ENCODE measurements at regions not wholly inside any gene's neighbourhood (a gene's known extent, or its start where the extent isn't known, plus 50 kb on each side); places are given as distances from the start of the nearest gene placed in this dataset.

DNA sequence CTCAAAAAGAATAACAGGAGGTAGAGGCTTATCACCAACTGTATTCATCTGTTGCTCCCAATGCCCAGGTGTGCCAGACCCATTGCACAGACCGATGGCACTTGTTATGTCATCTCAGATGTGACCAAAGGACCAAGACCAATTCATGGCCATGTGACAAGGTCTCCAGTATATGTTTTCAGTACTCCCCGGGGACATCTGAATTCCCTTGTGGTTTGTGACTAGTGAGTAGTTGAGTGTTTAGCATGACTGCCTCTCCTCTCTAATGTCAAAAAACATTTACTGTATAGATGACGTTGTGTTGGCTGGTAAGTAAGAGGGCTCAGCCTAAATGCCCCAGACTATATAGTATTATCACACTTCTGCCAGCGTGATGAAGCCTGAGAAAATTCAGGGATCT lies 202.1 kb upstream of the SMIM30 start:
- H3K14ac ChIP-seq (ENCODE audit: low read length): no peak overlapping the region

DNA sequence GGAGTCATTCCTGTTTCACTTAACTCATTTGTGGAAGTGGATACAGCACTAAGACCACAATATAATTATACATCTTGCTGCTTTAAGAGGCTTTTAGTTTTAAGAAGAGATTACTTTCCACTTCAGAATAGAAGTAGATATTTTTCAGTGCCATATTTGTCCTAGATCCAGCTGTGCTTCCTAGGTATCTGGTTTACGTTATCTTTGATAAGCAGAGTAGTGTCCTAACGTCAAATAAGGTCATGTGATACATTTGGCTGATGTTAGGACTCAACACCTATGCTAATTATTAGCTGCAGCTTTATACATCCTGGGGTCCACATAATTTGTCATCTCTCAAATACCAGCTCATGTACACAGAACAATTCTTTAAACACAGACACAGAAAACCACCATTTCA lies 196.2 kb upstream of the SMIM30 start:
- no peaks in the 10 kb centered on the region for H3K4me1 ChIP-seq (ENCODE audit: control insufficient read depth in 1 of 2, insufficient read depth in 2 of 2, low read length in 2 of 2)
- H2AFZ ChIP-seq (ENCODE audit: insufficient read depth, low read length, poor library complexity): no peak overlapping the region
- H2AK5ac ChIP-seq (ENCODE audit: low read length): no peak overlapping the region
- H2BK5ac ChIP-seq (ENCODE audit: low read depth, low read length, poor library complexity): no peak overlapping the region
- H4K12ac ChIP-seq (ENCODE audit: low read depth, low read length): no peak overlapping the region
- H3K79me1 ChIP-seq (ENCODE audit: low read length): no peaks in the 10 kb centered on the region
- no peak overlapping the region for H4K8ac ChIP-seq (ENCODE audit: low read depth, low read length)
- no peak overlapping the region for H3K4ac ChIP-seq (ENCODE audit: low read depth, low read length)
- no peak overlapping the region for H2BK12ac ChIP-seq (ENCODE audit: low read length)
- no peak overlapping the region for H3K18ac ChIP-seq (ENCODE audit: low read length)
- DNase-seq: no peak
- H3K4me3 ChIP-seq (ENCODE audit: low read depth, low read length): no peak overlapping the region
- H4K91ac ChIP-seq (ENCODE audit: low read depth, low read length): no peak overlapping the region
- no peak overlapping the region for H3K23ac ChIP-seq (ENCODE audit: low read length)
- H3K79me2 ChIP-seq (ENCODE audit: control insufficient read depth, insufficient read depth, low read length, poor library complexity): no peaks in the 10 kb centered on the region
- H3K4me2 ChIP-seq (ENCODE audit: low read length): no peak overlapping the region
- no peak overlapping the region for H3K14ac ChIP-seq (ENCODE audit: low read length)
- WGBS (ENCODE audit: extremely low coverage, insufficient coverage, insufficient read length): no CpG with 5 or more reads among the region's 2 CpGs
- H3K27ac ChIP-seq (ENCODE audit: low read depth, low read length): no peak overlapping the region
- no peak overlapping the region for H3K9ac ChIP-seq (ENCODE audit: low read length)
- no peaks in the 10 kb centered on the region for H3K27me3 ChIP-seq (ENCODE audit: insufficient read depth, low read length)
- H2BK120ac ChIP-seq (ENCODE audit: insufficient read depth, low read length, poor library complexity): no peak overlapping the region
- no peaks in the 10 kb centered on the region for H3K36me3 ChIP-seq (ENCODE audit: control insufficient read depth in 1 of 2, insufficient read depth in 2 of 2, low read length in 2 of 2)
- H3K9me3 ChIP-seq (ENCODE audit: insufficient read depth, low read depth, low read length): no peaks in the 10 kb centered on the region

More for the DNA sequence above, 202.1 kb upstream of the SMIM30 start:
- Histone ChIP-seq H3K4me2 (ENCODE audit: low read length) (no peak overlapping the region), H3K4me3 (ENCODE audit: low read depth, low read length) (no peak overlapping the region), H3K9ac (ENCODE audit: low read length) (no peak overlapping the region), H2AFZ (ENCODE audit: insufficient read depth, low read length, poor library complexity) (no peak overlapping the region), H4K91ac (ENCODE audit: low read depth, low read length) (no peak overlapping the region), H3K4ac (ENCODE audit: low read depth, low read length) (no peak overlapping the region), H2AK5ac (ENCODE audit: low read length) (no peak overlapping the region), H2BK5ac (ENCODE audit: low read depth, low read length, poor library complexity) (no peak overlapping the region), H3K23ac (ENCODE audit: low read length) (no peak overlapping the region), H4K12ac (ENCODE audit: low read depth, low read length) (no peak overlapping the region), H3K27ac (ENCODE audit: low read depth, low read length) (no peak overlapping the region), H3K27me3 (ENCODE audit: insufficient read depth, low read length) (no peaks in the 10 kb centered on the region), H3K18ac (ENCODE audit: low read length) (no peak overlapping the region), H3K4me1 (ENCODE audit: control insufficient read depth in 1 of 2, insufficient read depth in 2 of 2, low read length in 2 of 2) (no peaks in the 10 kb centered on the region), H3K36me3 (ENCODE audit: control insufficient read depth in 1 of 2, insufficient read depth in 2 of 2, low read length in 2 of 2) (no peaks in the 10 kb centered on the region), H3K9me3 (ENCODE audit: insufficient read depth, low read depth, low read length) (no peaks in the 10 kb centered on the region), H3K79me1 (ENCODE audit: low read length) (no peaks in the 10 kb centered on the region), H4K8ac (ENCODE audit: low read depth, low read length) (no peak overlapping the region), H3K79me2 (ENCODE audit: control insufficient read depth, insufficient read depth, low read length, poor library complexity) (no peaks in the 10 kb centered on the region), H2BK12ac (ENCODE audit: low read length) (no peak overlapping the region), H2BK120ac (ENCODE audit: insufficient read depth, low read length, poor library complexity) (no peak overlapping the region)
- DNase-seq: no peak
- no CpG with 5 or more reads among the region's 4 CpGs for WGBS (ENCODE audit: extremely low coverage, insufficient coverage, insufficient read length)

DNA sequence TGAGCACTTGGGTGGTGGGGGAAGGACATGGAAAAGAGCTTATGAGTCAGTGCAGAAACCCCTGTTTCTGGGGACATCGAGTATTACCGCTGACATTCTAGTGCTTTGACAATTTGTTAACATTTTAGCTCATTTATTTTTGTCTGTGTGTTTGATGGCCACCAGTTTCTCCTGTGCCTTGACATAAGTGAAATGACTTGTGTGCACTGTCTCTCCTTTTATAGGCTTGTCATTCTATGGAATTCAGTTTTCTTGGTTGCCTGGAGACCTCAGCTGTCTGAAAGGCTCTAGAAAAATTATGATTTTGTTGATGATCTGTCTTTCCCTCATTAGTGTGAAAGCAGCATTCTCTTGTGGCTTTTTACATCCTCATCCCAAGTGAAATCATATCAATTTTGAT lies 190.0 kb upstream of the SMIM30 start:
- Histone ChIP-seq H4K91ac (ENCODE audit: low read depth, low read length) (no peak overlapping the region), H3K9me3 (ENCODE audit: insufficient read depth, low read depth, low read length) (no peaks in the 10 kb centered on the region), H3K4me2 (ENCODE audit: low read length) (no peak overlapping the region), H4K8ac (ENCODE audit: low read depth, low read length) (no peak overlapping the region), H3K14ac (ENCODE audit: low read length) (no peak overlapping the region), H3K9ac (ENCODE audit: low read length) (no peak overlapping the region), H2BK5ac (ENCODE audit: low read depth, low read length, poor library complexity) (no peak overlapping the region), H2AK5ac (ENCODE audit: low read length) (no peak overlapping the region), H3K4me1 (ENCODE audit: control insufficient read depth in 1 of 2, insufficient read depth in 2 of 2, low read length in 2 of 2) (no peaks in the 10 kb centered on the region), H2BK12ac (ENCODE audit: low read length) (no peak overlapping the region), H2BK120ac (ENCODE audit: insufficient read depth, low read length, poor library complexity) (no peak overlapping the region), H3K18ac (ENCODE audit: low read length) (no peak overlapping the region), H2AFZ (ENCODE audit: insufficient read depth, low read length, poor library complexity) (no peak overlapping the region), H3K79me2 (ENCODE audit: control insufficient read depth, insufficient read depth, low read length, poor library complexity) (no peaks in the 10 kb centered on the region), H3K23ac (ENCODE audit: low read length) (no peak overlapping the region), H3K4me3 (ENCODE audit: low read depth, low read length) (no peak overlapping the region), H4K12ac (ENCODE audit: low read depth, low read length) (no peak overlapping the region), H3K79me1 (ENCODE audit: low read length) (no peaks in the 10 kb centered on the region), H3K27me3 (ENCODE audit: insufficient read depth, low read length) (no peaks in the 10 kb centered on the region), H3K4ac (ENCODE audit: low read depth, low read length) (no peak overlapping the region), H3K36me3 (ENCODE audit: control insufficient read depth in 1 of 2, insufficient read depth in 2 of 2, low read length in 2 of 2) (no peaks in the 10 kb centered on the region), H3K27ac (ENCODE audit: low read depth, low read length) (no peak overlapping the region)
- no peak for DNase-seq
- no CpG with 5 or more reads among the region's 2 CpGs for WGBS (ENCODE audit: extremely low coverage, insufficient coverage, insufficient read length)

DNA sequence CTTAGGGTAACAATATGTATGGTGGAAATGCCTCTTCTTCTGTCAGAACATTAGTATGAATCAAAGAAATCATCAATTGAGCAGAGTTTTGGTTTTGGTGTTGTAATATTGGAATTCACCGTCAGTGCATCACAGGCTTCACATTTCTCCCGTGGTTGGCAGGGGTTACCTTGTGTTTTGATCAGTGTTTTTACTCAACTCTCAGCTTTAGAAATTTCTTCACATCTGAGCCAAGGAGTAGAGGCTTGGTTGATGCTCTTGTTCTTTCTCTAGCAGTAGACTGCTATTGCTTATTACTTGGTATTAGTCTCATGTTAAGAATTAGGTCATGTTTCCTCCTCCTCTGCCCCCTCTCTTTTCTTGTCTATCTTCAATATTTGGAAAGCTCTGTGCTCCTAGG lies 188.8 kb upstream of the SMIM30 start:
- Histone ChIP-seq H3K23ac (ENCODE audit: low read length) (no peak overlapping the region), H4K8ac (ENCODE audit: low read depth, low read length) (no peak overlapping the region), H4K12ac (ENCODE audit: low read depth, low read length) (no peak overlapping the region), H3K4me1 (ENCODE audit: control insufficient read depth in 1 of 2, insufficient read depth in 2 of 2, low read length in 2 of 2) (no peaks in the 10 kb centered on the region), H2BK120ac (ENCODE audit: insufficient read depth, low read length, poor library complexity) (no peak overlapping the region), H3K79me2 (ENCODE audit: control insufficient read depth, insufficient read depth, low read length, poor library complexity) (no peaks in the 10 kb centered on the region), H3K27me3 (ENCODE audit: insufficient read depth, low read length) (no peaks in the 10 kb centered on the region), H3K14ac (ENCODE audit: low read length) (no peak overlapping the region), H2AK5ac (ENCODE audit: low read length) (no peak overlapping the region), H3K4me2 (ENCODE audit: low read length) (no peak overlapping the region), H3K27ac (ENCODE audit: low read depth, low read length) (no peak overlapping the region), H3K36me3 (ENCODE audit: control insufficient read depth in 1 of 2, insufficient read depth in 2 of 2, low read length in 2 of 2) (no peaks in the 10 kb centered on the region), H2BK12ac (ENCODE audit: low read length) (no peak overlapping the region), H3K9me3 (ENCODE audit: insufficient read depth, low read depth, low read length) (no peaks in the 10 kb centered on the region), H4K91ac (ENCODE audit: low read depth, low read length) (no peak overlapping the region), H3K18ac (ENCODE audit: low read length) (no peak overlapping the region), H3K4me3 (ENCODE audit: low read depth, low read length) (no peak overlapping the region), H2BK5ac (ENCODE audit: low read depth, low read length, poor library complexity) (no peak overlapping the region), H3K4ac (ENCODE audit: low read depth, low read length) (no peak overlapping the region), H3K79me1 (ENCODE audit: low read length) (no peaks in the 10 kb centered on the region), H2AFZ (ENCODE audit: insufficient read depth, low read length, poor library complexity) (no peak overlapping the region), H3K9ac (ENCODE audit: low read length) (no peak overlapping the region)
- whole genome bisulfite sequencing (ENCODE audit: extremely low coverage, insufficient coverage, insufficient read length): no CpG with 5 or more reads among the region's 2 CpGs
- peak in 1 of 2 donors; percentile 13 for DNase-seq
